ENCODE measurements at regions not wholly inside any gene's neighbourhood (a gene's known extent, or its start where the extent isn't known, plus 50 kb on each side); places are given as distances from the start of the nearest gene placed in this dataset.
"Not testable (repeated sequence)": the region's sequence is repeated elsewhere in the genome, so short reads cannot be mapped to it uniquely, and the experiment has no call there.

- not testable (repeated sequence) for TF ChIP-seq CTCF (IDR thresholded peaks at IDR 0.05); EP300 (IDR thresholded peaks at IDR 0.05; ENCODE audit: low read depth); POLR2A (IDR thresholded peaks at IDR 0.05); POLR2AphosphoS5 (IDR thresholded peaks at IDR 0.05)
Observed at GRCh38 chr7:76708446-76708845, 81.4 kb upstream of the POMZP3 start.
